NOMO-1 treated with dmso at 0.1 percent for 144 hours (cell line): ENCODE measurements at regions not wholly inside any gene's neighbourhood (a gene's known extent, or its start where the extent isn't known, plus 50 kb on each side); places are given as distances from the start of the nearest gene placed in this dataset.

Experiments
- DNase-seq: peaks from one replicate; lab custom pipeline; 2025; ENCODE audit not compliant: unreplicated experiment; lab: John Stamatoyannopoulos, UW

DNA sequence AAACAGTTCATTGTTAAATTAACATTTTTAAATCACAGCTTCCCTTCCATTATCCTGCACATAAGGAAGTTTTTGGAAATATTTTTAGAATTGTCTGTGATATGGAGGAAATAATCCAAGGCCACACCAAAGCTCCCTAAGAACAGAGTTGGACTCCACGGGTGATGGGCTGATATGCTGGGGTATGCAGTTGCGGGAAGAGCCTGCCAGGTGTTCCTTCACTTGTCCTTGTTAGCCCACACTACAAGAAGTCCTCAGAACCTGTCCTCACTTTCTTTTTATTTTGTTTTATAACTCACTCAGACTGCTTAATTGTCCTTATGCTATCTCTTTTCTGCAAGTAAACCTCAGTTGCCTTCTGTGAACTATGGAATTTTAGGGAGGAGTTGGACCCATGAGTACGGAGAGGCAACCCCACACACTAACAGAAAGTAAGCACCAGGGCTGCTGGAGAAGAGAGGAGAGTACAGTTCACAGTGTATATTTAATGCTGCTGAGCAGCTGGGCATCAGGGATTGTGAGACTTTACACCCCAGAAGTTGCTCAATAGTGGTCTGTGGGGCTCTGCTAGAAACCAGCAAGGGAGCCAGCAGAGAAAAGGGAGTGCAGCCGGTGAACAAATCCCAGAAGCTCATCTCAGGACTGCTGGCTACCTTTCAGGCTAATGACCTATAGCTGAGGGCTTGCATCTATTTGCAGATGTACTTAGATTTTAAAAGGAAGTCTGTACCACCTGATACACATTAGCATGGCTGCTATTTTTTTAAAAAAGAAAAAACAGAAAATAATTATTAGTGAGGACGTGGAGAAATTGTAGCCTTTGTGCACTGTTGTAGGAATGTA, 64.6 kb upstream of the FOXN2 start:
- peak; percentile 37 for DNase-seq

- DNase-seq, result no peak
Measured at GRCh38 chr2:48250474-48250844, 64.0 kb upstream of the FOXN2 start.

DNA sequence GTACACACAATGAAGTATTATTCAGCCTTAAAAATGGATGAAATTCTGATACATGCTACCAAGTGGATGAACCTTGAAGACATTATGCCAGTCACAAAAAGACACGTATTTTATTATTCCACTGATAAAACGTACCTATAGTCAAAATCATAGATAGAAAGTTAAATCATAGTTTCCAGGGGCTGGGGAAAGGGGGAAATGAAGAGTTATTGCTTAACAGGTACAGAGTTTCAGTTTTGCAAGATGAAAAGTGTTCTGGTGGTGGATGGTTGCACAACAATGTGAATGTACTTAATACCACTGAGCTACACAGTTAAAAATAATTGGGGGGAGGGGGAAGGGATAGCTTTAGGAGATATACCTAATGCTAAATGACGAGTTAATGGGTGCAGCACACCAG, 63.5 kb upstream of the FOXN2 start:
- peak; percentile 81 for DNase-seq

DNA sequence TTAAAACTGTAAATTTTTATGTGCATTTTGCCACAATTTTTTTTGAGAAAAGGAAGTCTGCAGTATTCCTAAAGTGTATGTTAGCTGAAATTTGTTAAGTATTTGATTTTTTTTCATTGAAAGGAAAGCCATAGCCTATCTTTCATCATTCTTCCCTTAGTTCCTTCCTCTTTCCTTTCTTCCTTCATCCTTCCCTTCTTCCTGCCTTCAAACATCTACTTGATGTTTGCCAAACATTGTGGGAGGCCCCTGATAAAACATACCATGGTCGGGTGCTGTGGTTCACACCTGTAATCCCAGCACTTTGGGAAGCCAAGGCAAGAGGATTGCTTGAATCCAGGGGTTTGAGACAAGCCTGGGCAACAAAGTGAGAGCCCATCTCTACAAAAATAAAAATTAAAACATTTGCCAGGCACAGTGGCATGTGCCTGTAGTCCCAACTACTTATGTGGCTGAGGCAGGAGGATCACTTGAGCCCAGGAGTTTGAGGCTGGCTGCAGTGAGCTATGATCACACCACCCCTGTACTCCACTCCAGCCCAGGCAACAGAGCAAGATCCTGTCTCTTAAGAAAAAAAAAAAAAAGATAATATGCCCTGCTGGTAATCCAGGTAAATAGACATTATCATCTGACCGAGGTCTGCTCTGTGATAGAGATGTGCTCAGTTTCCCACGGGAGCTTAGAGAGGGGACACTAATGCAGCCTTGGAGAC, 62.9 kb upstream of the FOXN2 start:
- no peak for DNase-seq

DNA sequence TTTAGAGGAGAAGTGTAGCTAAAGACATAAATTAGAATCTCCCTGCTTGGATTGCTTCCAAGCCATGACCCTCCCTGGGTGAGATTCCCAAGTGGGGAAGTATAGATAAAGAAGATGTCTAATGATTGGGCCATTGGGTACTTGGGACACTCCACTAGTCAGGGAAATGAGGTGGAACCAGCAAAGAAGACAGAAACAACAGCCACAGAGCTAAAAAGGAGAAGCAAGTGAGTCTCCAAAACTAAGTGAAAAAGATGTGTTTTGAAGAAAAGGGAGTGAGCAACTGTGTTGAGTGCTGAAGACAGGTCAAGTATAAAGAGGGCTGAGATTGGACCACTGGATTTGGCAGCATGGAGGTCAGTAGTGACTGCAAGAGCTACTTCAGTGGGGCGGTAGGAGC, 61.2 kb upstream of the FOXN2 start:
- DNase-seq, result peak; percentile 23

GRCh38 chr2:48254839-48255238, 59.6 kb upstream of the FOXN2 start:
- no peak for DNase-seq

- DNase-seq, result no peak
Measured at GRCh38 chr2:48257456-48257855, 57.0 kb upstream of the FOXN2 start.

DNA sequence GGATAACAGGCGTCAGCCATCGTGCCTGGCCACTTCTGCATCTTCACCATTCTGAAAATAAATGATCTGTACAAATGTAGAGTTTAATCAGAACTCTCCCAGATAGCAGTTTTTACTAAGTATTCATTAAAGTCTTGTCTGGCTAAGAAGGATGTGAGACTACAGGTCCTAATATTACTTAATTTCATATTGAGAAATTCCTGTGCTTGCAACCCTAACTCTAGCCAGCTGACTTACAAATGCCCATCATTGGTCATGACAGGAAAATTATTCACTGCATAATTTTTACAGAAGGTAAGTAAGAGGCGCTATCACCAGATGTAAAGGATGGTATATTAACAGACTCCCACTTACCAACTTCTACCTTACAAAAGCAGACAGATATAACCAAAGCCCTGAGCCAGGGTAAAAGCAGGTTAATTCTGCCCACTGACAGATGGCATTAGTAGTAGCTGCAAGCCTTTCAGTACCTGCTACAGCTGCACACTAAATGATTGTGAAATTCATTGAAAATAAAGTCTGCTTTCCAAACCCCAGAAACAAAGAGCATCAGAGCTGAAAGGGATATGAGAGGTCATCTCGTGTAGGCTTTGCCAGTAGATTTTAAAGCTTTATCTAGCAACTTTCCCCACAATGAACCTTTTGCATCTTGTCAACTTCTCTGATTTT, 55.9 kb upstream of the FOXN2 start:
- peak; percentile 22 for DNase-seq

DNA sequence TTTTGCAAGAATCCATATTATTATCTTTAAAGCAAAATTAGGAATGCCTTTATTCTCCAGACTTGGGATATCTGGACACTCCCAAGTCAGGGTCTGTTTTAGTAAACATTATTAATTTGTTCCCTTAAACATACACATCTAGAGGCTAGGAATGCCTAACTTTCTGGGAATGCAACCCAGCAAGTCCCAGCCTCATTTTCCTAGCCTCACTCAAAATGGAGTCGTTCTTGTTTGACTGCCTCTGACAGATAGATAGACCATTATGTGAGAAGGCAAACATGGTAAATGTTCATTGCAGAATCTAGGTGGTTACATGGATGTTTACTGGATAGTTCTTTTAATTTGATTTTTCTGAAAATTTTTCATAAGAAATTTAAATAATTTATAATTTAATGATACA, 54.7 kb upstream of the FOXN2 start:
- no peak for DNase-seq

DNA sequence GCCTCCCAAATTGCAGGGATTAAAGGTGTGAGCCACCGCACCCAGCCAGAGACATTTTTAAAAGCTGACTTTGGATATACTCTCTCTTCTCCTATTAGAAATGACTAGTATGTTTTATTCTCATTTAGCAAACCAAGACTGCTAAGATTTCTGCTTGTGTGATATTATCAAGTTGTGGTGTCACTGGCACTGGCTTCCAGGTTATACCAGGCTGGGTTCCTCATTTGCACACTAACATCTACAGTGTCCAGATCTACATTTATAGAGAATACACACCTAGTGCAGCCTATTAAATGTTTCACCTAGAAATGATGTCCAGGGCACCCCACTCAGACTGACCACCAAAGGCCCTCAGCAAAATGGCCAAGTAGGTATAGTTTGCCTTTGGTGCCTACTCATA, 49.9 kb upstream of the FOXN2 start:
- DNase-seq, result no peak
